ENCODE measurements at regions not wholly inside any gene's neighbourhood (a gene's known extent, or its start where the extent isn't known, plus 50 kb on each side); places are given as distances from the start of the nearest gene placed in this dataset.

- no peaks in the 10 kb centered on the region for H3K4me1 Mint-ChIP-seq
- no peak overlapping the region for H3K4me3 Mint-ChIP-seq
- CTCF ChIA-PET = no interaction called here
- H3K36me3 Mint-ChIP-seq = peaks cover 60% of the 10 kb centered on the region
- H3K9me3 Mint-ChIP-seq = peaks cover 51% of the 10 kb centered on the region
- no peak for TF ChIP-seq EMX1 (CRISPR knock-in tag; IDR thresholded peaks at IDR 0.05)
- no peak for TF ChIP-seq NFYB (CRISPR knock-in tag; conservative IDR thresholded peaks at IDR 0.05; ENCODE audit: low read depth)
- TF ChIP-seq PREB (CRISPR knock-in tag; IDR thresholded peaks at IDR 0.05; ENCODE audit: borderline replicate concordance) = no peak
- no peak for TF ChIP-seq OVOL2 (CRISPR knock-in tag; IDR thresholded peaks at IDR 0.05; ENCODE audit: borderline replicate concordance)
- TF ChIP-seq, protein P1, sequence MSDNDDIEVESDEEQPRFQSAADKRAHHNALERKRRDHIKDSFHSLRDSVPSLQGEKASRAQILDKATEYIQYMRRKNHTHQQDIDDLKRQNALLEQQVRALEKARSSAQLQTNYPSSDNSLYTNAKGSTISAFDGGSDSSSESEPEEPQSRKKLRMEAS (CRISPR knock-in tag; IDR thresholded peaks at IDR 0.05) = no peak
- TF ChIP-seq, protein P2, sequence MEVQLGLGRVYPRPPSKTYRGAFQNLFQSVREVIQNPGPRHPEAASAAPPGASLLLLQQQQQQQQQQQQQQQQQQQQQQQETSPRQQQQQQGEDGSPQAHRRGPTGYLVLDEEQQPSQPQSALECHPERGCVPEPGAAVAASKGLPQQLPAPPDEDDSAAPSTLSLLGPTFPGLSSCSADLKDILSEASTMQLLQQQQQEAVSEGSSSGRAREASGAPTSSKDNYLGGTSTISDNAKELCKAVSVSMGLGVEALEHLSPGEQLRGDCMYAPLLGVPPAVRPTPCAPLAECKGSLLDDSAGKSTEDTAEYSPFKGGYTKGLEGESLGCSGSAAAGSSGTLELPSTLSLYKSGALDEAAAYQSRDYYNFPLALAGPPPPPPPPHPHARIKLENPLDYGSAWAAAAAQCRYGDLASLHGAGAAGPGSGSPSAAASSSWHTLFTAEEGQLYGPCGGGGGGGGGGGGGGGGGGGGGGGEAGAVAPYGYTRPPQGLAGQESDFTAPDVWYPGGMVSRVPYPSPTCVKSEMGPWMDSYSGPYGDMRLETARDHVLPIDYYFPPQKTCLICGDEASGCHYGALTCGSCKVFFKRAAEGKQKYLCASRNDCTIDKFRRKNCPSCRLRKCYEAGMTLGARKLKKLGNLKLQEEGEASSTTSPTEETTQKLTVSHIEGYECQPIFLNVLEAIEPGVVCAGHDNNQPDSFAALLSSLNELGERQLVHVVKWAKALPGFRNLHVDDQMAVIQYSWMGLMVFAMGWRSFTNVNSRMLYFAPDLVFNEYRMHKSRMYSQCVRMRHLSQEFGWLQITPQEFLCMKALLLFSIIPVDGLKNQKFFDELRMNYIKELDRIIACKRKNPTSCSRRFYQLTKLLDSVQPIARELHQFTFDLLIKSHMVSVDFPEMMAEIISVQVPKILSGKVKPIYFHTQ (CRISPR knock-in tag; IDR thresholded peaks at IDR 0.05) = no peak
- TF ChIP-seq TP53 (CRISPR knock-in tag; IDR thresholded peaks at IDR 0.05) = no peak
- TF ChIP-seq MXD4 (CRISPR knock-in tag; IDR thresholded peaks at IDR 0.05; ENCODE audit: borderline replicate concordance) = no peak
- TF ChIP-seq FOXK1 (CRISPR knock-in tag; IDR thresholded peaks at IDR 0.05) = no peak
- TF ChIP-seq ZNF263 (CRISPR knock-in tag; IDR thresholded peaks at IDR 0.05; ENCODE audit: low read depth) = no peak
- TF ChIP-seq ZNF121 (CRISPR knock-in tag; IDR thresholded peaks at IDR 0.05) = no peak
- no peak for TF ChIP-seq ATF6 (CRISPR knock-in tag; IDR thresholded peaks at IDR 0.05)
- no peak for TF ChIP-seq ERG (CRISPR knock-in tag; IDR thresholded peaks at IDR 0.05)
- no peak for TF ChIP-seq ATF1 (CRISPR knock-in tag; IDR thresholded peaks at IDR 0.05)
- no peak for TF ChIP-seq NR3C1 (CRISPR knock-in tag; conservative IDR thresholded peaks at IDR 0.05; ENCODE audit: low read depth)
- POLR2A ChIA-PET = no interaction called here
- peaks cover 13% of the 10 kb centered on the region for H3K27me3 Mint-ChIP-seq (ENCODE audit: low read depth)
- H3K27ac Mint-ChIP-seq = no peak overlapping the region
- DNase-seq (ENCODE audit: low spot score) (no peak), ATAC-seq (no peak)
These were observed 153.7 kb upstream of the ALG10B start for GRCh38 chr12:38162708-38163441.

- peaks cover 53% of the 10 kb centered on the region for H3K9me3 Mint-ChIP-seq
- H3K36me3 Mint-ChIP-seq = peaks cover 61% of the 10 kb centered on the region
- ATAC-seq (no peak), DNase-seq (ENCODE audit: low spot score) (no peak)
- POLR2A ChIA-PET = no interaction called here
- H3K27me3 Mint-ChIP-seq (ENCODE audit: low read depth) = peaks cover 13% of the 10 kb centered on the region
- TF ChIP-seq ZBTB43 (CRISPR knock-in tag; IDR thresholded peaks at IDR 0.05) (no peak), PRDM15 (CRISPR knock-in tag; IDR thresholded peaks at IDR 0.05) (no peak), NR3C1 (CRISPR knock-in tag; conservative IDR thresholded peaks at IDR 0.05; ENCODE audit: low read depth) (no peak), EMX1 (CRISPR knock-in tag; IDR thresholded peaks at IDR 0.05) (no peak)
- no peaks in the 10 kb centered on the region for H3K4me1 Mint-ChIP-seq
- no peak overlapping the region for H3K27ac Mint-ChIP-seq
- H3K4me3 Mint-ChIP-seq = no peak overlapping the region
- CTCF ChIA-PET = no interaction called here
These were observed 153.2 kb upstream of the ALG10B start for GRCh38 chr12:38163442-38163801.

Measured in WTC11 (cell line).